Stimulated activated naive CD8-positive, alpha-beta T cell treated with anti-CD3 and anti-CD28 coated beads, Interleukin-15, Interleukin-2, amounts not matched to agents 100 ng/mL and 50 ng/mL, for 24 hours (primary cell): ENCODE measurements at regions not wholly inside any gene's neighbourhood (a gene's known extent, or its start where the extent isn't known, plus 50 kb on each side); places are given as distances from the start of the nearest gene placed in this dataset.
A peak's percentile ranks its signal among the peaks of the same experiment; 100 is the strongest.
"Not testable (repeated sequence)": the region's sequence is repeated elsewhere in the genome, so short reads cannot be mapped to it uniquely, and the experiment has no call there.

Source experiments
- H3K27ac Mint-ChIP-seq: one replicate; pipeline ENCODE4 v1.8.0; 2021; ENCODE audit warnings: mild to moderate bottlenecking, mixed read lengths
- H3K27me3 Mint-ChIP-seq: one replicate; pipeline ENCODE4 v1.8.0; 2021; ENCODE audit warnings: mixed read lengths
- H3K36me3 Mint-ChIP-seq: one replicate; pipeline ENCODE4 v1.8.0; 2021; ENCODE audit warnings: low read depth, mixed read lengths
- H3K4me1 Mint-ChIP-seq: one replicate; pipeline ENCODE4 v1.8.0; 2021; ENCODE audit warnings: low read depth, mixed read lengths
- H3K4me3 Mint-ChIP-seq: one replicate; pipeline ENCODE4 v1.8.0; 2021; ENCODE audit warnings: mild to moderate bottlenecking, mixed read lengths
- H3K9me3 Mint-ChIP-seq: one replicate; pipeline ENCODE4 v1.8.0; 2021; ENCODE audit warnings: mixed read lengths

DNA sequence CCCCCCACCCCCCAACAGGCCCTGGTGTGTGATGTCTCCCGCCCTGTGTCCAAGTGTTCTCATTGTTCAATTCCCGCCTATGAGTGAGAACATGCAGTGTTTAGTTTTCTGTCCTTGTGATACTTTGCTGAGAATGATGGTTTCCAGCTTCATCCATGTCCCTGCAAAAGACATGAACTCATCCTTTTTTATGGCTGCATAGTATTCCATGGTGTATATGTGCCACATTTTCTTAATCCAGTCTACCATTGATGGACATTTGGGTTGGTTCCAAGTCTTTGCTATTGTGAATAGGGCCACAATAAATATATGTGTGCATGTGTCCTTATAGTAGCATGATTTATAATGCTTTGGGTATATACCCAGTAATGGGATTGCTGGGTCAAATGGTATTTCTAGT lies 54.0 kb downstream of the ZCCHC13 start:
- H3K4me3 Mint-ChIP-seq, H3K27ac Mint-ChIP-seq, H3K36me3 Mint-ChIP-seq, H3K9me3 Mint-ChIP-seq, H3K27me3 Mint-ChIP-seq, H3K4me1 Mint-ChIP-seq: not testable (repeated sequence)

DNA sequence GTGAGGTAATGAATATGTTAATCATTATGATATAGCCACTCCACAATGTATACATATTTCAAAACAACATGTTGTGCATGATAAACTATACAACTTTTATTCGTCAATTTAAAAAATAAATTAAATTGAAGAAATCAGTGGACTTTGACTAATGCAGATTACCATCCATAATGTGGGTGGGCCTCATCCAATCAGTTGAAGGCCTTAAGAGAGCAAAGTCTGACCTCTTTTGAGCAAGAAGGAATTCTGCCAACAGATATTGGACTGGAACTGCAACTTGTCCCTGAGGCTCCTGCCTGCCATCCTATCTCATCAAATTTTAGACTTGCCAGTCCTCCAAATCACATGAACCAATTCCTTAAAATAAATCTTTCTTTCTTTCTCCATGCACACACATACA lies 57.4 kb upstream of the SLC16A2 start:
- H3K9me3 Mint-ChIP-seq: no peaks in the 10 kb centered on the region

DNA sequence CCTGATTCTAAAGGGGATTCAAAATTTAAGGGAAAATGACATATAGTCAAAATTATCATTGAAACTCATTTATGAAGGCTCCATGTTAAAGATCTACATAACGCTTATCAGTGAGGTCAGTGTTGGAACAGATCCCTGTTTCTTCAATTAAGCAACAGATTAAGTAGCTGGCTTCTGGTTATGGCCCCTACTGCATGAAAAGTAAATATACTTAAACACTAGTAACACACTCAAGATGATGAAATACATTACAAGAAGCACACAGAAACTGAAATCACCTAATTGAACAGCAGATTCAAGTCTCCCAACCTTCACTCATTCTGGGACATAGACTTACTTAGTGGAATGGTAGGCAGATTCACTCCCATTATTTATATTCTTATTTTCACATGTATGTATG lies 51.6 kb upstream of the SLC16A2 start:
- no peak overlapping the region for H3K4me3 Mint-ChIP-seq
- H3K9me3 Mint-ChIP-seq: no peaks in the 10 kb centered on the region
- no peaks in the 10 kb centered on the region for H3K4me1 Mint-ChIP-seq
- no peak overlapping the region for H3K27ac Mint-ChIP-seq
- H3K36me3 Mint-ChIP-seq: no peaks in the 10 kb centered on the region
- H3K27me3 Mint-ChIP-seq: no peaks in the 10 kb centered on the region

More for the DNA sequence above, 57.4 kb upstream of the SLC16A2 start:
- H3K4me1 Mint-ChIP-seq: no peaks in the 10 kb centered on the region
- H3K27me3 Mint-ChIP-seq: no peaks in the 10 kb centered on the region
- H3K4me3 Mint-ChIP-seq: no peak overlapping the region
- no peaks in the 10 kb centered on the region for H3K36me3 Mint-ChIP-seq
- H3K27ac Mint-ChIP-seq: no peak overlapping the region

DNA sequence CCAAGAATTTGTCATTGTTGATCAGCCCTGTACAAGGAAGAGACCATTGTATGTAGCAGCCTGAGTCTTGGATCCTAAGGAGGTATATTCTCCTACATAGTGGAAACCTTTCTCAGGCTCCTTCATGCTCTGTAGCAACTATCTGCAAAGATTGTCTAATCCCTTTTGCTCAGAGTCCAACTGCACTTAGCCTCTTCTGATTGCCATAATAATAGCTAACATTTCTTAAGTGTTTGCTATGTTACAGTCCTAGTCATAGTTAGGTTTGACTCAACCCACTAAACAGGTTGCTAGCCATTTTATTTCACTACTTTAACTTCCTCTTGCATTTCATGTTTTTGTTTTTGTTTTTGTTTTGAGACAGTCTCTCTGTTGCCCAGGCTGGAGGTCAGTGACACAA lies 50.8 kb upstream of the SLC16A2 start:
- no peaks in the 10 kb centered on the region for H3K36me3 Mint-ChIP-seq
- H3K27me3 Mint-ChIP-seq: no peaks in the 10 kb centered on the region
- H3K27ac Mint-ChIP-seq: no peak overlapping the region
- no peak overlapping the region for H3K4me3 Mint-ChIP-seq
- H3K9me3 Mint-ChIP-seq: no peaks in the 10 kb centered on the region
- no peaks in the 10 kb centered on the region for H3K4me1 Mint-ChIP-seq

DNA sequence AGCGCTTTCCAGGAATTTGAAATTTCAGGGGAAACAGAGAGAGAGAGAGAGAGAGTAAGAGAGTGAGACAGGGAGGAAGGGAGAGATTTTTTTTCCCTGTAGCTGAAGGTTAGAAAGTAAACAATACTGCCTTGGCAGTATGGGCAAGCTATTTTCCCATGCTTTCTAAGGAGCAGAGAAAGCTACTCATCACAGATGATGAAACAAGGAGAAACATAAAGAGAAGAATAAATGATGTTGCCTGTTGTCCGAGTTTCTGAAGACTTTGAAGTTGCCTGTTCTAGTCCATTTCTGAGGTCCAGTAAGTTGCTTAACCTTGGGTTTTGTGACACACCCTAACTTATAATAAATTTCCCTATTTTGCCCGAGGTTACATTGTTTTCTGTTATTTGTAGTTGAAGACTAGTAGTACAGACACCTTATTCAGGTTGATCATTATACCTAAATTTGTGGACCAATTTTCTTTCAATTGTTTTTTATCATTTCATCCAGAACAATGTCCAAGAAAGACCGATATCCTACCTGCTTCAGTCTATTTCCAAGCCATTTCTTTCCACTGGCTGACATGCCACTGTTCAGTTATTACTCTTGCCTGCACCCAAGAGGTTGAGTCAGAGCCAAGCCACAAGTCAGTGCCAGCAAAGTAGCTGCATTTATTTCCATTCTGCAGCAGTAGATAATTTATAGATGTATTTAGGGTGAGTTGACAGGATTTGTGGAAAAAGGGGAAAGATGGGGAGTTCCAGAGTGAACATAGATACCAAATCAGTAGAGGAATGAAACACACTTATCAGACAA lies 49.7 kb upstream of the SLC16A2 start:
- Mint-ChIP-seq H3K9me3 (no peaks in the 10 kb centered on the region), H3K36me3 (no peaks in the 10 kb centered on the region), H3K4me3 (no peak overlapping the region), H3K4me1 (no peaks in the 10 kb centered on the region), H3K27ac (peak overlapping the region; percentile 37), H3K27me3 (no peaks in the 10 kb centered on the region)
